Activated naive CD4-positive, alpha-beta T cell treated with anti-CD3 and anti-CD28 coated beads for 36 hours (primary cell): ENCODE measurements at regions not wholly inside any gene's neighbourhood (a gene's known extent, or its start where the extent isn't known, plus 50 kb on each side); places are given as distances from the start of the nearest gene placed in this dataset.
"Not testable (repeated sequence)": the region's sequence is repeated elsewhere in the genome, so short reads cannot be mapped to it uniquely, and the experiment has no call there.

ENCODE experiments used
- CTCF ChIA-PET: fragments of 350-600 bp; sonication (Branson Sonifier 250); formaldehyde crosslinking; loops from one replicate; lab custom pipeline; 2021; ENCODE audit warnings: antibody characterized with exemption; lab: Charles Lee
- DNase-seq: peaks from one replicate; pipeline ENCODE4 v3.0.0-alpha.2; 2020
- H3K27ac Mint-ChIP-seq: one replicate; pipeline ENCODE4 v1.8.0; 2021; ENCODE audit warnings: mild to moderate bottlenecking, mixed read lengths
- H3K27me3 Mint-ChIP-seq: one replicate; pipeline ENCODE4 v1.8.0; 2021; ENCODE audit warnings: low read depth, mixed read lengths
- H3K36me3 Mint-ChIP-seq: one replicate; pipeline ENCODE4 v1.8.0; 2021; ENCODE audit warnings: low read depth, mixed read lengths
- H3K4me1 Mint-ChIP-seq: one replicate; pipeline ENCODE4 v1.8.0; 2021; ENCODE audit warnings: low read depth, mixed read lengths
- H3K4me3 Mint-ChIP-seq: one replicate; pipeline ENCODE4 v1.8.0; 2021; ENCODE audit warnings: mild to moderate bottlenecking, moderate library complexity, mixed read lengths
- H3K9me3 Mint-ChIP-seq: one replicate; pipeline ENCODE4 v1.8.0; 2021; ENCODE audit warnings: mixed read lengths
- intact Hi-C: fragments of 100-400 bp; cut with micrococcal nuclease; formaldehyde crosslinking; loops from one replicate; pipeline ENCODE4 v1.15.1; 2023

DNA sequence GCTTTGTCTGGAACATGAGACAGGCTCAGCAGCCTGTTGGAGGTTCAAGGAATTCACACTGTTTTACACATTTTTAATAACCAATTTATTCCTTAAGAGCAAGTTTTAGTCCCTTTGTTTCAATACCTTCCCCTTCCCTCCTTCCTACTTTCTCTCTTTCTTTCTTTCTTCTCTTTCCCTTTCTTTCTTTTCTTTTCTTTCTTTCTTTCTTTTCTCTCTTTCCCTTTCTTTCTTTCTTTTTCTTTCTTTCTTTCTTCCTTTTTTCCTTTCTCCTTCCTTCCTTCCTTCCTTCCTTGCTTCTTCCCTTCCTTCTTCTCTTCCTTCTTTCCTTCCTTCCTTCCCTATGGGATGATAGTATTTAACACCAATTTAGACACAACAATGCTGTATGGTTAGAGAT lies 164.2 kb downstream of the CENPF start:
- CTCF ChIA-PET, result no interaction called here
- no peak overlapping the region for H3K4me3 Mint-ChIP-seq
- intact Hi-C loops, result no loop called here
- H3K9me3 Mint-ChIP-seq, result peaks cover 18% of the 10 kb centered on the region
- peaks cover 5% of the 10 kb centered on the region for H3K27me3 Mint-ChIP-seq
- H3K36me3 Mint-ChIP-seq, result peaks cover 2% of the 10 kb centered on the region
- no peak for DNase-seq
- H3K27ac Mint-ChIP-seq, result no peak overlapping the region
- no peaks in the 10 kb centered on the region for H3K4me1 Mint-ChIP-seq

DNA sequence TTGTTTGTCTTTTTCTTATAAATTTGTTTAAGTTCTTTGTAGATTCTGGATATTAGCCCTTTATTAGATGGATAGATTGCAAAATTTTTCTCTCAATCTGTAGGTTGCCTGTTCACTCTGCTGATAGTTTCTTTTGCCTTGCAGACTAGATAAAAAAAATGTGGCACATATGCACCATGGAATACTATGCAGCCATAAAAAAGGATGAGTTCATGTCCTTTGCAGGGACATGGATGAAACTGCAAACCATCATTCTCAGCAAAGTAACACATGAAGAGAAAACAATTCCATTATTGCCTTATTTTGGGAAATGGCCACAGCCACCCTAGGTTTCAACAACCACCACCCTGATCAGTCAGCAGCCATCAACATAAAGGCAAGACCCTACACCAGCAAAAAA lies 166.7 kb downstream of the CENPF start:
- H3K27me3 Mint-ChIP-seq, H3K4me3 Mint-ChIP-seq, H3K27ac Mint-ChIP-seq, DNase-seq, H3K4me1 Mint-ChIP-seq, H3K9me3 Mint-ChIP-seq, intact Hi-C loops, CTCF ChIA-PET, H3K36me3 Mint-ChIP-seq: not testable (repeated sequence)

DNA sequence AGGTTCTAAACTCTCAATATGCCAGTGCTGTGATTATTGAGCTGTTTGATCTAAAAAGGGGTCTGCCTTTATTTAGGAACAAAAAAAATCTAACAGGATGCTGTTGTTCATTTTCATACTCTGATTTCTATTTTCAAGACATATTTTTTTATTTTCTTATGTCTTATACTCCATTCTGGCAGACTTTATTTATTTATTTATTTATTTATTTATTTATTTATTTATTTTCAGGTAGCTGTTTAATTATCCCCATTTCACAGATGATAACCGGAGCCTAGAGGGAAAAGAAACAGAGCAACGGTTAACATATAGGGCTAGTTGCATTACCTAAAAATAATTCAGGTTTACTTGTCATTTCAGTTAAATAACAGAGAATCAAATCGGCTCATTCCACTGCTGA lies 174.4 kb downstream of the CENPF start:
- no peaks in the 10 kb centered on the region for H3K4me1 Mint-ChIP-seq
- H3K9me3 Mint-ChIP-seq, result no peaks in the 10 kb centered on the region
- DNase-seq, result no peak
- no peak overlapping the region for H3K27ac Mint-ChIP-seq
- no peaks in the 10 kb centered on the region for H3K36me3 Mint-ChIP-seq
- CTCF ChIA-PET, result no interaction called here
- no peak overlapping the region for H3K4me3 Mint-ChIP-seq
- no peaks in the 10 kb centered on the region for H3K27me3 Mint-ChIP-seq
- intact Hi-C loops, result no loop called here

DNA sequence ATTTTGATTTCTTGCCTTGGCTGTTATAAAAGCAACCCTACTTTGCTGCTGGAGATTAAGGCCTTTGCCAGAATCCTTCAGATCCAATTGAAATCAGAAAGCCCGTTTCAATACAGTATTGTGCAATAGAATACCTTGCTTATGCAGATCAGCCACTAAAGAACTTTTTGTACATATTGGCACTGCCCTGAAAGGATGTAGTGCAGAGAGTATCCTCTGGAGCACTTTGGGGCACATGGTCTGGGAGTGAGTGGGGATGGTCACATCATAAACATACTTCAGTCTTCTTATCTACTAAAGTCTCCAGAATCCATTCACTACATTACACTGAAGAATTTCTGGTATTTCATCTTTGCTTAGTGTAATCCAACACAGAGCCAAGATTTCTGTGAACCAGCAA lies 189.0 kb downstream of the CENPF start:
- intact Hi-C loops, result no loop called here
- no peak overlapping the region for H3K27ac Mint-ChIP-seq

GRCh38 chr1:214792527-214793186 lies 189.7 kb downstream of the CENPF start:
- H3K27me3 Mint-ChIP-seq, result peaks cover 2% of the 10 kb centered on the region
- CTCF ChIA-PET, result no interaction called here
- intact Hi-C loops, result no loop called here
- no peak overlapping the region for H3K4me3 Mint-ChIP-seq
- H3K9me3 Mint-ChIP-seq, result no peaks in the 10 kb centered on the region
- no peaks in the 10 kb centered on the region for H3K4me1 Mint-ChIP-seq
- no peaks in the 10 kb centered on the region for H3K36me3 Mint-ChIP-seq
- no peak overlapping the region for H3K27ac Mint-ChIP-seq
- DNase-seq, result no peak

More for the DNA sequence above, 189.0 kb downstream of the CENPF start:
- DNase-seq, result no peak
- Mint-ChIP-seq H3K4me3 (no peak overlapping the region), H3K27me3 (no peaks in the 10 kb centered on the region), H3K36me3 (no peaks in the 10 kb centered on the region), H3K4me1 (no peaks in the 10 kb centered on the region), H3K9me3 (no peaks in the 10 kb centered on the region)
- CTCF ChIA-PET, result no interaction called here

- CTCF ChIA-PET, result no interaction called here
- intact Hi-C loops, result no loop called here
- Mint-ChIP-seq H3K27me3 (peaks cover 2% of the 10 kb centered on the region), H3K36me3 (no peaks in the 10 kb centered on the region), H3K4me3 (no peak overlapping the region), H3K9me3 (no peaks in the 10 kb centered on the region), H3K27ac (no peak overlapping the region), H3K4me1 (no peaks in the 10 kb centered on the region)
- no peak for DNase-seq
Measured at GRCh38 chr1:214793708-214794107, 190.7 kb downstream of the CENPF start.

DNA sequence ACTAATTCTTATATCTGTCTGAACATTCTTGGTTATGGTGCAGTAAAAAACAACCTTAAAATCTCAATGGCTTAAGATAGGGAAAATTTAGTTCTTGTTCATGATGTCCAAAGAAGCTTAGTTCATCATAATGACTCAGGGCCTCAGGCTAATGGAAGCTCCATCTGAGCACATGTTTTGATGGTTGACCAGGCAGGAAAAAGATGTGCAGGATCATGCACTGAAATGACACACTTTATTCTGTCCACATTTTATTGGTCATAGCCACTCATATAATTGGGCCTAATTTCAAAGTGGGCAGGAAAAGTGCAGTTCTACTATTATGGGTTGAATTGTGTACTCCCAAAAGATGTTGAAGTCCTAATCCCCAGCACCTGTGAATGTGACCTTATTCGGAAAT lies 198.2 kb downstream of the CENPF start:
- Mint-ChIP-seq H3K27me3 (peaks cover 2% of the 10 kb centered on the region), H3K27ac (no peak overlapping the region), H3K36me3 (no peaks in the 10 kb centered on the region), H3K4me3 (no peak overlapping the region), H3K9me3 (no peaks in the 10 kb centered on the region), H3K4me1 (no peaks in the 10 kb centered on the region)
- CTCF ChIA-PET, result no interaction called here
- intact Hi-C loops, result loop anchor here (10.0 kb wide), 1 partner anchor 724 kb away; no protein-coding TSS in a partner anchor
- DNase-seq, result no peak

GRCh38 chr1:214808845-214809460 lies 206.0 kb downstream of the CENPF start:
- Mint-ChIP-seq H3K9me3 (peaks cover 5% of the 10 kb centered on the region), H3K27me3 (no peaks in the 10 kb centered on the region), H3K27ac (no peak overlapping the region), H3K4me1 (no peaks in the 10 kb centered on the region), H3K36me3 (no peaks in the 10 kb centered on the region), H3K4me3 (no peak overlapping the region)
- CTCF ChIA-PET, result no interaction called here
- intact Hi-C loops, result loop anchor here (10.0 kb wide), 1 partner anchor 716 kb away; no protein-coding TSS in a partner anchor
- no peak for DNase-seq

DNA sequence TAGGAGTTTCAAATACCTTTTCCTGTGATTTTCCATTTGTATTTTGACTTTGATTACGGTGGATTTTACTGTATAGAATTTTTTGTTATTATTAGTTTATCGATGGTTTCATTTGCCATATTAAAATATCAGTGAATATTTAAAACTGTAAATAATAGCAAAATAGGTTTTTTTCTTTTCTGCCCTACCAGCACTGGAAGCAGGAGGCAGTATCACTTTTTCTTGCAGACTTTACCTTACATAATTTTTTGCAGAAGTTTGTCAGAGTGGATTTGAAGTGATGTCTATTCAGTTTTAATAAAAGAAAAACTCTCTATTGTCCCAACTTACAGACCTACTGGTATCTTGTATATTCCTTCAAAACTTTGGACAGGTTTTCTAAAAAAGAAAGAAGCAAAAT lies 213.6 kb downstream of the CENPF start:
- DNase-seq, result no peak
- Mint-ChIP-seq H3K36me3 (no peaks in the 10 kb centered on the region), H3K4me1 (no peaks in the 10 kb centered on the region), H3K27ac (no peak overlapping the region), H3K4me3 (no peak overlapping the region), H3K9me3 (no peaks in the 10 kb centered on the region), H3K27me3 (no peaks in the 10 kb centered on the region)
- intact Hi-C loops, result no loop called here
- CTCF ChIA-PET, result no interaction called here

DNA sequence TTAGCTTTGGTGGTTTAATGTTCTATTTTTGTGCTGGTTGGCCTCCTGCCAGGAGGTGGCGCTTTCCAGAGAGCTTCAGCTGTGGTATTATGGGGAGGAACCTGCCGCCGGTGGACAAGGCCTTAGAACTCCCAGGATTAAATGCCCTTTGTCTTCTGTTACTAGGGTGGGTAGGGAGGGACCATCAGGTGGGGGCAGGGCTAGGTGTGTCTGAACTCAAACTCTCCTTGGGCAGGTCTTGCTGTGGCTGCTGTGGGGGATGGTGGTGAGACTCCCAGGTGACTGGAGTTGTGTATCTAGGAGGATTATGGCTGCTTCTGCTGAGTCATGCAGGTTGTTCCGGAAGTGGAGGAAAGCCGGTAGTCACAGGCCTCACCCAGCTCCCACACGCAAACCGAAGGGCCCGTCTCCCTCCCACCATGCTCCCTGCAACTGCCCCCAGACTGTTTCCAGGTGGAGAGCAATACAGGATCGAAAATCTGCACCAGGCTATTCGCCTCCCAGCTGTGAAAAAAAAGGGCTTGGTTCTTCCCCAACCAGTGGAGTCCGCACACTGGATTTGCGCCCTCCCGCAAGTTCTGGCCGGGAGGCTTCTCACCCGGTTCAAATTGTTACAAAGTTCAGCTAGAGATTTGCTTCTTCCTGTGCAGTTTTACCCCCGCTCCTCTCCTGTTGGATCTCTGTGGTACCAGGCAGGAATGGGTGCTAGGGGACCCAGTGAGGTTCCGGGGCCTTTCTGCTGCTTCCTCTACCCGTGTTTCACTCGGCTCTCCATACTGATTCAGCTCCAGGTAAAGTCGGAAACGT lies 220.5 kb downstream of the CENPF start:
- Mint-ChIP-seq H3K27me3 (no peaks in the 10 kb centered on the region), H3K4me3 (no peak overlapping the region), H3K9me3 (peaks cover 7% of the 10 kb centered on the region), H3K27ac (no peak overlapping the region), H3K4me1 (no peaks in the 10 kb centered on the region), H3K36me3 (no peaks in the 10 kb centered on the region)
- intact Hi-C loops, result no loop called here
- CTCF ChIA-PET, result interaction anchor here (0.6 to 1.0 kb wide), 2 partner anchors 322 to 553 kb away, joined by 3 to 4 read pairs; no protein-coding TSS in a partner anchor
- DNase-seq, result peak; percentile 16

DNA sequence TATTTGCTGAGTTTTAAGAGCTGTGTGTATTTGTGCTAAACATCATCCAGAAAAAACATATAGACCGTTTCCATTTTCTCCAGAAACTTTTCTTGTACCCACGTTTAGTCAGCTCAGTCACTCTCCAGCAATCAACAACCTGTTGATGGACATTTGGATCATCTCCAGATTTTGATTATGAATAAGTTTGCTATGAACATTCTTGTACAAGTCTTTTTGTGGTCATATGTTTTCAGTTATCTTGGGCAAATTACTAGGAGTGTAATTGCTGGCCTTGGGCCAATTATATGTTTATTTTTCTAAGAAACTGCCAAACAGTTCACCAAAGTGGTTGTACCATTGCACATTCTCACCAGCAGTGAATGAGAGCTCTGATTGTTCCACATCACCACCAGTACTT lies 221.8 kb downstream of the CENPF start:
- H3K27ac Mint-ChIP-seq, result no peak overlapping the region
- peaks cover 8% of the 10 kb centered on the region for H3K9me3 Mint-ChIP-seq
- no peaks in the 10 kb centered on the region for H3K4me1 Mint-ChIP-seq
- H3K36me3 Mint-ChIP-seq, result no peaks in the 10 kb centered on the region
- H3K27me3 Mint-ChIP-seq, result no peaks in the 10 kb centered on the region
- CTCF ChIA-PET, result no interaction called here
- no peak for DNase-seq
- intact Hi-C loops, result no loop called here
- H3K4me3 Mint-ChIP-seq, result no peak overlapping the region

GRCh38 chr1:214826619-214827018 lies 223.6 kb downstream of the CENPF start:
- H3K4me3 Mint-ChIP-seq, result no peak overlapping the region
- H3K9me3 Mint-ChIP-seq, result peaks cover 8% of the 10 kb centered on the region
- intact Hi-C loops, result no loop called here
- CTCF ChIA-PET, result no interaction called here
- no peaks in the 10 kb centered on the region for H3K27me3 Mint-ChIP-seq
- H3K36me3 Mint-ChIP-seq, result no peaks in the 10 kb centered on the region
- no peaks in the 10 kb centered on the region for H3K4me1 Mint-ChIP-seq
- DNase-seq, result no peak
- no peak overlapping the region for H3K27ac Mint-ChIP-seq
